C4-2B (cell line): ENCODE measurements at regions not wholly inside any gene's neighbourhood (a gene's known extent, or its start where the extent isn't known, plus 50 kb on each side); places are given as distances from the start of the nearest gene placed in this dataset.

ENCODE experiments used
- H3K27ac ChIP-seq: fragments of 450-650 bp; 2 replicates; pipeline ENCODE4 v1.5.1; 2017
- CTCF ChIP-seq: fragments of 450-650 bp; conservative IDR thresholded peaks from 2 replicates; pipeline ENCODE4 v1.5.1; 2017; ENCODE audit warnings: mild to moderate bottlenecking
- ZFX ChIP-seq: fragments of 450-650 bp; IDR thresholded peaks from 2 replicates; pipeline ENCODE4 v1.6.1; 2017

- TF ChIP-seq CTCF (no peak), ZFX (no peak)
- H3K27ac ChIP-seq, result no peak overlapping the region
These were observed 312.8 kb upstream of the SALL3 start for GRCh38 chr18:78666666-78667335.

- TF ChIP-seq ZFX (no peak), CTCF (no peak)
These were observed 308.7 kb upstream of the SALL3 start for GRCh38 chr18:78670778-78671391.

GRCh38 chr18:78671551-78671950, 308.1 kb upstream of the SALL3 start:
- no peak for TF ChIP-seq ZFX
- TF ChIP-seq CTCF, result no peak
- H3K27ac ChIP-seq, result no peak overlapping the region

More at GRCh38 chr18:78670778-78671391, 308.7 kb upstream of the SALL3 start:
- no peak overlapping the region for H3K27ac ChIP-seq

GRCh38 chr18:78672862-78673446, 306.7 kb upstream of the SALL3 start:
- no peak overlapping the region for H3K27ac ChIP-seq
- TF ChIP-seq ZFX (no peak), CTCF (no peak)

GRCh38 chr18:78673516-78674321, 305.9 kb upstream of the SALL3 start:
- TF ChIP-seq ZFX (no peak), CTCF (no peak)

GRCh38 chr18:78675231-78675630, 304.4 kb upstream of the SALL3 start:
- H3K27ac ChIP-seq, result no peak overlapping the region
- TF ChIP-seq CTCF (no peak), ZFX (no peak)

More at GRCh38 chr18:78673516-78674321, 305.9 kb upstream of the SALL3 start:
- no peak overlapping the region for H3K27ac ChIP-seq
